Breast epithelium (tissue), 3 donors: ENCODE measurements at regions not wholly inside any gene's neighbourhood (a gene's known extent, or its start where the extent isn't known, plus 50 kb on each side); places are given as distances from the start of the nearest gene placed in this dataset.

Experiments used
- POLR2A ChIP-seq: fragments of 450-650 bp; IDR thresholded peaks from one replicate; pipeline ENCODE4 v1.6.1; 2016; ENCODE audit warnings: antibody characterized with exemption, mild to moderate bottlenecking, moderate library complexity
- POLR2AphosphoS5 ChIP-seq, 3 donors: sonication (generic); formaldehyde crosslinking; IDR thresholded peaks; one replicate each; pipeline ENCODE4 v1.6.1; 2017; ENCODE audit warnings: antibody characterized with exemption in 3 of 3
- TF ChIP-seq, protein P1 (sequence below), 3 donors: fragments of 450-650 bp; IDR thresholded peaks; one replicate each; pipeline ENCODE4 v1.5.1; 2016 to 2017; ENCODE audit warnings: antibody characterized with exemption in 3 of 3, mild to moderate bottlenecking in 3 of 3, moderate library complexity in 3 of 3

DNA sequence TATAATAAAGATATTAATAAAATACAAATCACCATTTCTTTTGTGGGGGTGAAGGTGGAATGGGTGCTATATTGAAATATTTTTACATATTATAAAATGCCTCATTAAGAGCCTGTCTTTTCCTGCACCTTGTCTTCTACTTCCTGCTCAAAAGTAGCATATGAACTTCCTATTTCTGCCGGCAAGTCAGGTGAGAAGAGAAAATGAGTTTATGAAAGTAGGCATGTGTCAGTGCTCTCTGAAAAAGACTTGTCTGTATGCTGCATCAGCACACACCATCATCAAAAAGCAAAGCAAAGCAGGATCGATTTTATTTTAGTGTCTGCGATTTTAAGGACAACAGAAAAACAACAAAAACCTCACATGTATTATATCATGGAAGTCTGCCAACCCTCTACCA lies 114.2 kb downstream of the RAP2A start:
- no peak for TF ChIP-seq POLR2AphosphoS5 (IDR thresholded peaks at IDR 0.05)
- no peak for TF ChIP-seq POLR2A
- TF ChIP-seq, protein P1, sequence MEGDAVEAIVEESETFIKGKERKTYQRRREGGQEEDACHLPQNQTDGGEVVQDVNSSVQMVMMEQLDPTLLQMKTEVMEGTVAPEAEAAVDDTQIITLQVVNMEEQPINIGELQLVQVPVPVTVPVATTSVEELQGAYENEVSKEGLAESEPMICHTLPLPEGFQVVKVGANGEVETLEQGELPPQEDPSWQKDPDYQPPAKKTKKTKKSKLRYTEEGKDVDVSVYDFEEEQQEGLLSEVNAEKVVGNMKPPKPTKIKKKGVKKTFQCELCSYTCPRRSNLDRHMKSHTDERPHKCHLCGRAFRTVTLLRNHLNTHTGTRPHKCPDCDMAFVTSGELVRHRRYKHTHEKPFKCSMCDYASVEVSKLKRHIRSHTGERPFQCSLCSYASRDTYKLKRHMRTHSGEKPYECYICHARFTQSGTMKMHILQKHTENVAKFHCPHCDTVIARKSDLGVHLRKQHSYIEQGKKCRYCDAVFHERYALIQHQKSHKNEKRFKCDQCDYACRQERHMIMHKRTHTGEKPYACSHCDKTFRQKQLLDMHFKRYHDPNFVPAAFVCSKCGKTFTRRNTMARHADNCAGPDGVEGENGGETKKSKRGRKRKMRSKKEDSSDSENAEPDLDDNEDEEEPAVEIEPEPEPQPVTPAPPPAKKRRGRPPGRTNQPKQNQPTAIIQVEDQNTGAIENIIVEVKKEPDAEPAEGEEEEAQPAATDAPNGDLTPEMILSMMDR (IDR thresholded peaks at IDR 0.05), result no peak
